ENCODE measurements at regions not wholly inside any gene's neighbourhood (a gene's known extent, or its start where the extent isn't known, plus 50 kb on each side); places are given as distances from the start of the nearest gene placed in this dataset.

- Histone ChIP-seq H3K36me3 (ENCODE audit: low read depth) (no peaks in the 10 kb centered on the region), H3K4me3 (ENCODE audit: severe bottlenecking) (no peak overlapping the region), H3K27ac (ENCODE audit: poor library complexity, severe bottlenecking) (no peak overlapping the region), H3K9me3 (ENCODE audit: severe bottlenecking) (no peaks in the 10 kb centered on the region), H3K27me3 (ENCODE audit: insufficient read depth, poor library complexity, severe bottlenecking) (no peaks in the 10 kb centered on the region), H3K4me1 (ENCODE audit: insufficient read depth, poor library complexity, severe bottlenecking) (no peaks in the 10 kb centered on the region)
- no peak for TF ChIP-seq CTCF (IDR thresholded peaks at IDR 0.05; ENCODE audit: poor library complexity, severe bottlenecking)
- DNase-seq (ENCODE audit: low spot score) (no peak), ATAC-seq (ENCODE audit: low read depth) (no peak)
Observed at GRCh38 chr1:221039616-221040015, 160.4 kb downstream of the HLX start.

- Histone ChIP-seq H3K4me3 (ENCODE audit: severe bottlenecking) (no peak overlapping the region), H3K27me3 (ENCODE audit: insufficient read depth, poor library complexity, severe bottlenecking) (no peaks in the 10 kb centered on the region), H3K9me3 (ENCODE audit: severe bottlenecking) (no peaks in the 10 kb centered on the region), H3K4me1 (ENCODE audit: insufficient read depth, poor library complexity, severe bottlenecking) (no peaks in the 10 kb centered on the region), H3K27ac (ENCODE audit: poor library complexity, severe bottlenecking) (no peak overlapping the region), H3K36me3 (ENCODE audit: low read depth) (no peaks in the 10 kb centered on the region)
- DNase-seq (ENCODE audit: low spot score) (no peak), ATAC-seq (ENCODE audit: low read depth) (no peak)
- no peak for TF ChIP-seq CTCF (IDR thresholded peaks at IDR 0.05; ENCODE audit: poor library complexity, severe bottlenecking)
Observed at GRCh38 chr1:221040101-221040500, 160.9 kb downstream of the HLX start.

- DNase-seq (ENCODE audit: low spot score) (no peak), ATAC-seq (ENCODE audit: low read depth) (no peak)
- no peaks in the 10 kb centered on the region for H3K4me1 ChIP-seq (ENCODE audit: insufficient read depth, poor library complexity, severe bottlenecking)
- no peak for TF ChIP-seq CTCF (IDR thresholded peaks at IDR 0.05; ENCODE audit: poor library complexity, severe bottlenecking)
- no peaks in the 10 kb centered on the region for H3K27me3 ChIP-seq (ENCODE audit: insufficient read depth, poor library complexity, severe bottlenecking)
- no peaks in the 10 kb centered on the region for H3K36me3 ChIP-seq (ENCODE audit: low read depth)
- no peaks in the 10 kb centered on the region for H3K9me3 ChIP-seq (ENCODE audit: severe bottlenecking)
- H3K27ac ChIP-seq (ENCODE audit: poor library complexity, severe bottlenecking), result no peak overlapping the region
- H3K4me3 ChIP-seq (ENCODE audit: severe bottlenecking), result no peak overlapping the region
Observed at GRCh38 chr1:221040691-221041285, 161.5 kb downstream of the HLX start.

GRCh38 chr1:221044538-221044937, 165.3 kb downstream of the HLX start:
- H3K4me1 ChIP-seq (ENCODE audit: insufficient read depth, poor library complexity, severe bottlenecking), result no peaks in the 10 kb centered on the region
- H3K4me3 ChIP-seq (ENCODE audit: severe bottlenecking), result no peak overlapping the region
- no peak overlapping the region for H3K27ac ChIP-seq (ENCODE audit: poor library complexity, severe bottlenecking)
- H3K9me3 ChIP-seq (ENCODE audit: severe bottlenecking), result no peaks in the 10 kb centered on the region
- TF ChIP-seq CTCF (IDR thresholded peaks at IDR 0.05; ENCODE audit: poor library complexity, severe bottlenecking), result no peak
- DNase-seq (ENCODE audit: low spot score) (no peak), ATAC-seq (ENCODE audit: low read depth) (no peak)
- H3K27me3 ChIP-seq (ENCODE audit: insufficient read depth, poor library complexity, severe bottlenecking), result no peaks in the 10 kb centered on the region
- H3K36me3 ChIP-seq (ENCODE audit: low read depth), result no peaks in the 10 kb centered on the region

GRCh38 chr1:221045151-221045550, 165.9 kb downstream of the HLX start:
- Histone ChIP-seq H3K36me3 (ENCODE audit: low read depth) (no peaks in the 10 kb centered on the region), H3K27ac (ENCODE audit: poor library complexity, severe bottlenecking) (no peak overlapping the region), H3K27me3 (ENCODE audit: insufficient read depth, poor library complexity, severe bottlenecking) (no peaks in the 10 kb centered on the region), H3K4me3 (ENCODE audit: severe bottlenecking) (no peak overlapping the region), H3K4me1 (ENCODE audit: insufficient read depth, poor library complexity, severe bottlenecking) (no peaks in the 10 kb centered on the region), H3K9me3 (ENCODE audit: severe bottlenecking) (no peaks in the 10 kb centered on the region)
- DNase-seq (ENCODE audit: low spot score), result no peak
- TF ChIP-seq CTCF (IDR thresholded peaks at IDR 0.05; ENCODE audit: poor library complexity, severe bottlenecking), result no peak
- no peak for ATAC-seq (ENCODE audit: low read depth)

All from RWPE2 (cell line).